Activated CD8-positive, alpha-beta memory T cell treated with anti-CD3 and anti-CD28 coated beads for 24 hours (primary cell): ENCODE measurements at regions not wholly inside any gene's neighbourhood (a gene's known extent, or its start where the extent isn't known, plus 50 kb on each side); places are given as distances from the start of the nearest gene placed in this dataset.
A peak's percentile ranks its signal among the peaks of the same experiment; 100 is the strongest.

Source experiments
- DNase-seq: peaks from one replicate; pipeline ENCODE4 v3.0.0-alpha.2; 2020

DNA sequence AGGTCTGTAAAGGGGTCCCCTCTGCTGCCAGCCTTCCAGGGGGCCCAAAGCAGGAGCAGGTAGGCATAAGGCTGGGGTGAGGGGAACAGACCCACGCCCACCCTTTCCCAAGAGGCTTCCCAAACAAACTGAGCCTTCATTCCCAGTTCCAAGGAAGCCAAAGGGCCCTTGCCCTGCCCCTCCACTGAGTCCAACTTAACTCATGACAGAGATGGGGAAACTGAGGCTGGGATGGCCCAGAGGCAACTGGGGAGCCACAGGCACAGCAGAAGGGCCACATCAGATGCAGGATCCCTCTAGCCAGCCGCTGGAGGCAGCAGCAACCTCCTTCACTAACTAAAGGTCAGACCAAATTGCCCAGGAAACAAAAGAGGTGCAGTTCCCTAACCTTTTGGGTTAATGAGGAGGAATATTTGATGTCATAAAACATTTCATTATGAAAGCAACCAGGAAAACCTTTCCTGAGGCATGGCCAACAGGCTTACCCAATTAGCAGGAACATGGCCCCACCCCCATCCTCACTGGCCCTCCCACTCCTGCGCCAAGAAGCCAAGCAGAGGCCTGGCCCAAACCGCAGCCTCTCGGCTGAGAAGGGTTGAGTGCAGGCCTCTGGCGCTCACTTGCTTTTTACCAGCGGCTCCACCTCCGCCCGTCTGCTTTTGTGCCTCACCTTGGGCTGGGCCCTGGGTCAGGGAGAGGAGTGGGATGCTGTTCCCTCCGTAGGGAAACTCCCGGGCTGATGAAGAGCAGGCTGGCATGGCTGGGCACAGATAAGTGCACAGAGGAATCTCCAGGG is 293.5 kb upstream of the RTL1 start:
- peak; percentile 30 for DNase-seq

- peak; percentile 33 for DNase-seq
Measured at GRCh38 chr14:101197595-101198397, 294.3 kb upstream of the RTL1 start.

- DNase-seq, result peak; percentile 40
Measured at GRCh38 chr14:101198398-101199027, 295.0 kb upstream of the RTL1 start.

- DNase-seq, result peak; percentile 5
Measured at GRCh38 chr14:101199028-101199770, 295.7 kb upstream of the RTL1 start.

- no peak for DNase-seq
Measured at GRCh38 chr14:101200008-101200649, 296.6 kb upstream of the RTL1 start.

GRCh38 chr14:101200650-101201516 is 297.4 kb upstream of the RTL1 start:
- DNase-seq, result peak; percentile 33

DNA sequence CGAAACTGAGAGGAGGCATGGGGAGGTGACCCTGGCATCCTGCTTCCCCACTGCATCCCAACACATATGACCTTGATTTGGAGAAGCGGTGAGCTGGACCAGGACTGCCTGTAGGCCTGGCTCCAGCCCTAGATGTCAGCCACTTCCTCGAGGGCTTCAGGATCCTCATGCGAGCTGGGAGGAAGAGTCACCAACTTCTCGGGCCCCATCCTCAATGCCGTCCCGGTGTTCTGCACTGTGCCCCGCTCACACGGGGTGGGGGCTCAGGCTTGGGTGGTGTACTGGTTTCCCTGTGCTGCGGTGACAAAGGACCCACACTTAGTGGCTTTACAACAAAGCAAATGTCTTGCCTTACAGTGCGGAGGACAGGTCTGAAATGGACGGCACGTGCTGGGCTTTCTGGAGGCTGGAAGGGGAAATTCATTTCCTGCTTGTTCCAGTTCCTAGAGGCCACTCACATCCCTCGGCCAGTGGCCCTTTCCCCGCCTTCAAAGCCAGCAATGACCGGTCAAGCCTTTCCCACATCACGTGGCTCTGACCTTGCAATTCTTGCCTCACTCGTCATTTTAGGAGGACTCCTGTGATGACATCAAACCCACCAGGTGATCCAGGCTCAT is 298.1 kb upstream of the RTL1 start:
- DNase-seq, result peak; percentile 32

DNA sequence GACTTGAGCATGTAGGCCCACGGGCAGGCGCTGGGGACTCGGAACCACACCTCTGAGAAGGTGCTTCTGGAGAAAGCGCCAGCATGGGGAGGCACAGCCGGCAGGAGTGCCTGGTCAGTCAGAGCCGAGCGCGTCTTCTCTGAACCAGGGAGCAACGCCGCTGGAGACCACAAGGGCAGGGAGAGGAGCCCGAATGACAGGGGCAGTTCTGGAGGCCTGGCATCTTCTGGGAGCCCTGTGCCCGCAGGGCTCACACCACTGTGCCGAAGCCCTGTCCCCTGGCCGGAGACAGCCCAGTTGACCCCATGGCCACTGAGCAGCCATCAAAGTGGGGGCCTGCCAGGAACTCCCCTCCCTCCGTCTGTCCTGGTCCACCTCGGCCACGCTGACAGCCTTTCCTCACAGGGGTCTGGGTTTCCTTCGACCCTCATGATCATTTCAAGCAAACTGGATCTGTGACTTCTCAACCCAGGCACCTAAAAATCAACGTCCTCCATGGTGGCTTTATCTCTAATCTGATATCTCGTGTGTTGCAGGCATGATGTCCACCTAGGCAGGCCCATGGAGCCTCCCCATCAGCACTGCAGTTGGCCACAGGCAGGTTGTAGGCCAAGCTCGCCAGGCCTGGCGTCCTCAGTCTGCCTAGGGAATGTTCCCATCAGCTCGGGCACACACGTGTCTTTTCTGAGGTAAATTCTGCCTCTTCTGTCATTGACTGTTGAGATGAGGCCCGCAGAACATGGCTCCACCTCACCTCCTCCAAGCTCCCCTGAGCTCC is 299.3 kb upstream of the RTL1 start:
- DNase-seq, result peak; percentile 28

DNA sequence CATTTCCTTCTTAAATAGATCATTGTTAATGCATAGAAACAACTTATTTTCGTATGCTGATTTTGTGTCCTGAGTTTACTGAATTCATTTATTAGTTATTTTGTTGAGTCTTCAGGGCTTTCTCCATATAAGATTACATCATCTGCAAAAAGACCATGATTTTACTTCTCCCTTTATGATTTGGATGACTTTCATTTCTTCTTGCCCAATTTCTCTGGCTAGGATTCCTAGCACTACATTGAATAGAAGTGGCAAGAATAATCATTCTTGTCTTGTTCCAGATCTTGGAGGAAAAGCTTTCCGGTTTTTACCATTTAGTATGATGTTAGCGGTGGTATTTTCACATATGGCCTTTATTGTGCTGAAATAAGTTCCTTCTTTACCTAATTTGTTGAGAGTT is 303.0 kb upstream of the RTL1 start:
- DNase-seq, result no peak

- no peak for DNase-seq
Measured at GRCh38 chr14:101207041-101207440, 303.5 kb upstream of the RTL1 start.

DNA sequence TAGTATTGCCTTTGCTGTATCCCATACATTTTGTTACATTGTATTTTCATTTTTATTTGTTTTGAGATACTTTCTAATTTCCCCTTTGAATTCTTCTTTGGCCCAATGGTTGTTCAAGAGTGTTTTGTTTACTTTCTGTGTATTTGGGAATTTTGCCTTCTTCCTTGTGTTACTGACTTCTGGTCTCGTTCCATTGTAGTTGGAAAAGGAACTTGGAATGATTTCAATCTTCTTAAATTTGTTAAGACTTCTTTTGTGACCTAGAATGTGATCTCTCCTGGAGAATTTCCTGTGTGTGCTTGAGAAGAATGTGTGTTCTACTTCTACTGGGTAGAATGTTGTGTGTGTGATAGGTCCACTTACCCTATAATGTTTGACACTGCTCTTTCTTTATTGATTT is 304.4 kb upstream of the RTL1 start:
- no peak for DNase-seq

- no peak for DNase-seq
Measured at GRCh38 chr14:101209594-101209993, 306.1 kb upstream of the RTL1 start.

DNA sequence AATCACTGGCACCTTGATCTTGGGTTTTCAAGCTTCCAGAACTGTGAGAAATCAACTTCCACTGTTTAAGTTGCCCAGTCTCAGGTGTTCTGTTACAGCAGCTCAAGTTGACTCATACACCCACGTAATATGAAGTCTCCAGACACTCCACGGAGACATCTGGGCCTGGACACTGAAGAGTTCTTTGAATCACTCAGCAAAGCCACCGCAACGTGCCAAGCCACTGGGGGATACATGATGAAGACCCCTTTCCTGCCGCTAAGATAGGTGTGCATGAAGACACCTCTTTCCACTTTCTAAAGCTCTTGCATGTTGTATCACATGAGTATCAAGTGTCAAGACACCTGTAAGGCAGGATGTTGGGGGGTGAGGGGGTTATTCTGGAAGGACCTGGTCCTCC is 311.7 kb upstream of the RTL1 start:
- no peak for DNase-seq

DNA sequence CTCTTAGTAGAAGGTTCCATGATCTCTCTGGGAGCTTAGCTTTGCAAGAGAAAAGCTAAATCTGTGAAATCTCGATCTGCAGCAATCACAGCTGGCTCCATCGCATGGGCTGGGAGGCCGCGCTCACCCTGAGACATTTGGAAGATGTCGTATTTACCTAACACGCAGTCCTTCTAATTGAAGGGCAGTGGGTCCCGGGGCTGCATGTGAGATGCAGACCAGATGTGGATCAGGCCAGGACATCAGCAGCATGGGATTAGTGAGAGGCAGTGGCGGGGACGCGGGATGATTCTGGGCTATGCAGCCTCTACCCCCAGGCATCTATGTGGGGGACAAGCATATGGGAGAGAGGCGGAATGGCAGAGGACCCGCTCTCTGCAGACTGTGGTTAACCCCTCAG is 312.4 kb upstream of the RTL1 start:
- DNase-seq, result peak; percentile 42

- no peak for DNase-seq
Measured at GRCh38 chr14:101216366-101217079, 313.0 kb upstream of the RTL1 start.

DNA sequence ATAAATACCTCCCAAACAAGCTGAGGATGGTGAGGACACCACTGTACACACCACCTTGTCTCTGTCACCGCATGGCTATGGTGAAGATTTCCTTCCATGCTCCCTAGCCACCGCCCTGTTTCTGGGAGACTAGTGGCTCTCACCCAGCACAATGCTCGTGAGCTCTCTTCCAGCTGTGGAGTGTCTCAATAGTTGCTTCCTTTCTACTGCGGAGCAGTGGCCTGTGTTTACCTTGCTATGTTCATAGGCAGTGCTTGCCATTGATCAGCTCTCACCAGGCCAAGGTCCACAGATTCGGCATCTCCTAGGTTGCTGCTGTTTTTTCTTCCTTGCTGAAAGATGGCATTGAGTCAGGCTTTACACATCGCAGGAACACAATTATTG is 313.6 kb upstream of the RTL1 start:
- DNase-seq, result no peak

DNA sequence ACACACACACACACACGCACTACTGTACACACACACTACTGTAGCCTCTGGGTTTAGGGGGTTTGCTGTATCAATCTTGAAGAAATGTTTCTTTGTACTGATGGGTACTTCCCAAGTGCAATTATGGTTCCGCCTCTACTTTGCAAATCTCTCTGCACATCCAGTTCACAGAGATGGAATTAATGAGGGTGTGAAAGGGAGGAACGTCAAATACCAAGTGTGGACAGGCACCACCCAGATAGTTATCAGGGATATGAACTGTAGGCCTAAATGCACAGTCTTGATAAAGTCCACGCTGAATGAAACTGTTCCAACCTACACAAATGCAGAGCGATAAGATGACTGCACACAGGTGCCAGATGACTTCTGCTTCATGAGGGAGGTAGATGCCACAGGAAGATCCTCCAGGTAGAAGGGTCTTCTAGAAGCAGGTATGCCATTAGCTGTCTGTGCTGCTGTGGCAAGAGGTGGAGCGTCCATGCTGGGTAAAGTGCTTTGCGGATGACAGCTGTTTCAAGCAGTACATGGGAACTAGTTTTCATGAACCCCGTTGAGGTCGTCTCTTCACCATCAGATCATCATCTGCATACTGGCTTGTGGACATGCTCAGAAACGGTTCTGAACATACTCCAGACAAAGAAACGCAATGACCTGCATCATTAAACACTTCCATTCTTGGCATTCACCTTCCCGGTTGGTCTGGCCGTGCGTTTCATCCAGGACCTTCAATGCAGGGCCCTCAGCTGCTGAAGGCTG is 314.3 kb upstream of the RTL1 start:
- DNase-seq, result no peak

DNA sequence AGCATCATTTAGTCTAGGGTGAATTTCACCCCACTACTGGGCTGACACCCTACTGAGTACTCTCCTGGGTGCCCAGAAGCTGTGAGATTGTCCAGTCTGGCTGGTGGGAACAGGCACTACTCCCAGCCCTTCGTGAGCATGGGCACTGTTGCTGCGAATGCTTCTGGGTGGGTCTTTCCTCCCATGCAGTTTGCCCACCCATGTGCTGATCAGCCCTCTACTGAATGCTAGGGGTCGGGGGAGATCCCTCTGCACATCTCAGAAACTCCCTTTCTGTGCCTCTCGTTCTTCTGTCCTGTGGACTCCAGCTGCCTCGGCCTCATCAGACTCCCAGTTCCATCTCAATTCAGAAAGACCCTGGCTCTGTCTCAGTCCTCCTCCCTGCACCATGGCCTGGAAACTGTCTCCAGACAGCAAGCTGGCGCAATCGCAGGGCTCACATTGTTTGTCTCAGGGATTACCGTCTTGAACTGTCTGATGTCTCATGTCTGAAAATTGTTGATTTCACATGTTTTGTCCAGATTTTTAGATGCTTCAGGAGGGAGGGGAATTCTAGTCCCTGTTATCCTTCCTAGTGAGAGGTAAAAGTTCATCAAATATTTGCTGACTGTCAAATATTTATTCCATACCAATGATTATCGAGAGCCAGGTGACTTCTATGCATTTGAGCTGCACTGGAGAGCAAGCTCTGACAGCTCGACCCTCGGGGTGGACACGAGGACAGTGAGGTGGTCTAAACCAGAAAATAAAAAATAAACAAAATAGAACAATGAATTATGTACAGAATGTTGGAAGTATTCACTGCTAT is 316.6 kb upstream of the RTL1 start:
- peak; percentile 45 for DNase-seq
